ENCODE measurements at regions not wholly inside any gene's neighbourhood (a gene's known extent, or its start where the extent isn't known, plus 50 kb on each side); places are given as distances from the start of the nearest gene placed in this dataset.
"Not testable (repeated sequence)": the region's sequence is repeated elsewhere in the genome, so short reads cannot be mapped to it uniquely, and the experiment has no call there.

- no peak for DNase-seq (ENCODE audit: low spot score)
These were observed 497.1 kb upstream of the ARID1B start for GRCh38 chr6:156280065-156280464.

GRCh38 chr6:156279261-156279969, 497.8 kb upstream of the ARID1B start:
- DNase-seq (ENCODE audit: low spot score) = no peak

DNA sequence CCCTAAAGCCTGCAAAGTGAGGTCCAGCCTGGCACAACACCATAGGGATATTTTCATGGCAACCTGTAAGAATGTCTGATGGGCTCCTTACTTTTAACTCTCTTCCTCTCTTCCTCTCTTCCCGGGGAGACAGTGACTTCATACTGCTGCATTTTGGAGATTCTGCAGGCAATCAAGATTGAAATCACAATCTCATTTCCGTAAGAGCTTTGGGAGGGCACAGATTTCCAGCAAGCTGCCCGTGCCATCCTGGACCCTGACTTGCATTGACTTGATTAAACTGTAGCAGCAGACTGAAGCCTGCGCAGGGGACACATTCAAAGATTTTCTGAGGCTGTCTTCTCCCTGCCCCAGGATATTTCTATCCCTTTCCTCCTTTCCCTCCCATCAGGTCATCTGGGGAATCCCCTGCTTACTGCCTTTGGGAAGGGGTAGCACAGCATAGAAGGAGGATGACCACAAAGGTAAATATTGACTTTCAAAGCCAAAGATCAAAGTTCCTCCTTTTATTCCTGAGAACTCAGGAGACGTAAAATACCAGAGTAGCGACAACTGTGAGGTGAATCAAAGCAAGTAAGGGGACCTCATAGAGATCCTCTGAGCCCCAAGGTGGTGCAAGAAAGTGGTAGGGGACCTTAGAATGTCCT, 504.0 kb upstream of the ARID1B start:
- no peak for DNase-seq (ENCODE audit: low spot score)

GRCh38 chr6:156269751-156270369, 507.3 kb upstream of the ARID1B start:
- DNase-seq (ENCODE audit: low spot score) = no peak

DNA sequence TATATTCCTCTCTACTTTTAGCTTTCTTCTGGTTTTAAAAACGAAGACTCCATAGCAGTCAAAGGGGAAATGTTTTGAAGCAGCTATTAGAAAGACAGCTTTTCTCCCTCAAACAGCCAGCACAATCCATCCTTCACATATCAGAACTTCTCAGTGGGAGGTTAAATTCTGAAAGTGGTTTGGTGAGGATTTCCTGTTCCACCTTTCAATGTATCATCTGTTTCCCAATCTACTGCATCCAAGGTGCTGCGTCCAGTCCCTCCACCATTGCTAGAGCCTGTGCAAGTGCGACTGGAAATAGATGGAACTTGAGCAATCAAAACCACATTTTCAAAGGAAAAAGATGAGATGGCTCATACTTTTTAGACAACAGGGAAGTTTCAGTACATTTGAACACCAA, 508.3 kb upstream of the ARID1B start:
- no peak for DNase-seq (ENCODE audit: low spot score)

DNA sequence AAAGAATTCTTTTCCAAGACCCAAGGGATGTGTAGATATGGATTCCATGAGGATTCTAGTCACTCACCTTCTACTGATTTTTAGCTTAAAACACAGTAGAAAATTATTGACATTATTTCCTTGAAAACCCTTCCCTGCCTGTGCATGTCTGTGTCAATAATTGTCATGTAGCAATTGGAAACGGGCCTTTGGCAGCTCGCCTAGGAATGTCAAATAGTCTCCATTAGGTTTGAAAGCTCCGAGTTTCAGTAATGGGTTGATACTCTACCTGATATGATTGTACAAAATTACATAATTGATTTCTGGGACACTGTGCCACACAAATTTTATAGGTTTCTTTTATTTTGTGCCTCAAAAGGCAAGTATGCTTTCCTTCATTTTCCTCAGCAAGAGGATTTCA, 515.2 kb upstream of the ARID1B start:
- DNase-seq (ENCODE audit: low spot score) = no peak

DNA sequence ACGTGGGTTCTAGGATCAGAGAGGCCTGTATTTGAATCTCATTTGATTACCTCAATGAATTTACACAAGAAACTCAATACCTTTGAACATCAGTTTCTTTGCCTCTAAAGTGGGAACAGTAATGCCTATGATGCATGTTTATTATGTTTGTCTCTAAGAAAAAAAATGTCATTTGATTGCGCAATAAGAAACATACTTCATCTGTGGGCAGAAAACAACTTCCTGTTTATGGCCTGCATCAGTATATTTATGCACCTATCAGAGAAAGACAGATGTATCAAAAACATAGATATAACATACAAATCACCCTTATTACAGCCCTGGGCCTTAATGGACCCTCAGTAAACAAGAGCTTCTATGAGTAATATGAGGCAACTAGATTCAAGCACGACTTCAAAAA, 516.4 kb upstream of the ARID1B start:
- DNase-seq (ENCODE audit: low spot score) = no peak

GRCh38 chr6:156258981-156259380, 518.2 kb upstream of the ARID1B start:
- DNase-seq (ENCODE audit: low spot score) = no peak

DNA sequence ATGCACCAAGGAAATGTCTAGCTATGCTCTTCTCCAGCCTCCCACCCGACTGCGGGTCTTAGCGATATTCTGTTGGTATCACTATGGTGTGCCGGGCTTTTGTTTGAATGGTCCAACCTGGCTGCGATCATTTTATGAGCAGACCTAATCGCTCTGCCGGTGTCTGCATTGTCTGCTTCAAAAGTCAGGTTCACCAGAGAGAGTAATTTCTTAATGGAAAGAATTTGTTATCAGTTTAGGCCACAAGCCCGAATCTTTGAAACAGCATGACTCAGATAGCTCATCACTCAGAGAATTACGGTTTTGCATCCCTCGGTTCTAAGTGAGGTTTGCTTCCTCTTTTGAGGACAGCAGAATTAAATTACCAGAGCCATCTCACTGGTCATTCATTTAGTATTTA, 521.0 kb upstream of the ARID1B start:
- no peak for DNase-seq (ENCODE audit: low spot score)

DNA sequence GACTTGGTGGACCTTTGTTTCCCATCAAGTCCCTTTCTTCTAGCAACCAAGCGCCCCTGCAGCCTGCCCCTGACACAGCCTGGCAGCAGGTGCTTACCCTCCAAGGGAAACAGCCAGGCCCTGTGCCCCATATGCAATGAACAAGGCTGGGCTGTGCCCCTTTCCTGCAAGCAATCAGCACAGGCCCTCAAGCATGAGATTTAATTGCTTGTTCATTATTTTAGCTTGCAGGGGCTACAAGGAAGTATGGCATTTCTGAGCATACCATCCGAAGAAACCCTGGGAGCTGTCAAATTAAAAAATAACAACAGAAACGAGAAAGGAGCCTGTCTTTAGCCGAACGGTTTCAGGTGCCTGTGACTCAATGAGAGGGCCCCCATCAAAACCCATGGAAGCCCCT, 522.9 kb upstream of the ARID1B start:
- no peak for DNase-seq (ENCODE audit: low spot score)

DNA sequence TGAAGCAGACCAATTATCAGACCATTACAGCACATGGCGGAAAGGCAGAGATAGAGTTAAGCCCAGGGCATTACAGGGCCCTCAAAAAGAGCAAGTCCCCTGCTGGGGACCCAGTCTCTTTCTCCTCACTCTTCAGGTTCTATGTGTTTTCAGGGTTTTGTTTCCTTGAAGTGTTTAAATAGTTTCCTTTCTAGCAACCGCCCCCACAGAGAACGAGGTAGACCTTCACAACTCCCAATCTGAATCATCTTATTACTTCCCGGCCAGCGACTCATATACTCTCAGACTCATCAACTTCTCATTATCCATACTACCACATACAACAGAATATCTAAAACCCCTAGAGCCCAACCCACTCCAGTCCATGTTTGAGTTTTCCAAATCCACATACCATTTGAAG, 526.6 kb upstream of the ARID1B start:
- DNase-seq (ENCODE audit: low spot score) = no peak

GRCh38 chr6:156242206-156242605, 535.0 kb upstream of the ARID1B start:
- DNase-seq (ENCODE audit: low spot score) = no peak

DNA sequence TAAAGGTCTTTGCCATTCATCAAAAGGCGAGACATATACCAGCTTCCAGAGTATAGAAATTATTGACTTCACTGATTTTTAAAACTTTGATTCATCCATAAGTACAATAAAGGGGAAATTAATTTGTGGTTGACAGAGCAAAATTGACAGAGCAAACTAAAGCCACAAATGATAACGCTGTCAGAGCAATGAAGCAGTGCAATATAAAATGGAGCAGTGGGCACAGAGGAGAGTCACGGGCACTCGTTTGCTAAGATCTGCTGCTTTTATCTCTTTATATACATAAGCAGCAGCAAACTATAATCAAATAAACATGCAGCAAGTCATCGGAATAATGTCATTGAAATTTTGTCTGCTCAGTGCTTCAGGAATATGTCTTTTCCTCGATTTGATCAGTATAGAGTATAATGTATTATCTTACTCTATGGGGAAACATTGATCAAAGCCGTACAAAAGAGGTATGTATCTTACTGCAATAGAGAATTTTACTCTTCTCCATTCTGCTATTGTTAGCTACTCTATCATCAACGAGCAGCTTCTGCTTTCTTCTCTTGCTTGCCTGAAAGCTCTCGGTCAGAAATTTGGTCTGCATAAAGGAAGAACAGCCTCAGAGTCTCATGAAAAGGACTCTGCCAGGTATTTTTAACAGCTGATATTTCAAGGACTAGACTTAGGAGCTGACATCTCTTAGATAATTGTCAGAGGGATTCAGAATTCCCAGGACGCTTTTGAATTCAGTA, 546.0 kb upstream of the ARID1B start:
- DNase-seq (ENCODE audit: low spot score) = no peak

DNA sequence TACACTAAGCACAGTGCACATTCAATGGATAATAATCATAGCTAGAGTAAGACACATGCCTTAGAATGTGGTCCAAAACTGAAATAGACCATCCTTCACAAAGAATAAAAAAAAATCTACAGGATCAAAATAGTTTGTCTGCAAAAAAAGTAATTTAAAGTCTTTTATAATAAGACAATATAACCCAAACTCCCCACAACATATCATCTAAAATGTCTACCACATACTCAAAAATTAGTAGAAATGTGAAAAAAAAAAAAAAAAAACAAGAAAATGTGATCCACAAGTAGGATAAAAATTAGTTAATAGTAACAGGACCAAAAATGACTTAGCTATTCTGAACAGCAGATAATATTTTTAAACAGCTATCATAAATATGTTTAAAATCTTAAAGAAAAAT, 557.2 kb upstream of the ARID1B start:
- no peak for DNase-seq (ENCODE audit: low spot score)

GRCh38 chr6:156205678-156206077, 571.5 kb upstream of the ARID1B start:
- no peak for DNase-seq (ENCODE audit: low spot score)

DNA sequence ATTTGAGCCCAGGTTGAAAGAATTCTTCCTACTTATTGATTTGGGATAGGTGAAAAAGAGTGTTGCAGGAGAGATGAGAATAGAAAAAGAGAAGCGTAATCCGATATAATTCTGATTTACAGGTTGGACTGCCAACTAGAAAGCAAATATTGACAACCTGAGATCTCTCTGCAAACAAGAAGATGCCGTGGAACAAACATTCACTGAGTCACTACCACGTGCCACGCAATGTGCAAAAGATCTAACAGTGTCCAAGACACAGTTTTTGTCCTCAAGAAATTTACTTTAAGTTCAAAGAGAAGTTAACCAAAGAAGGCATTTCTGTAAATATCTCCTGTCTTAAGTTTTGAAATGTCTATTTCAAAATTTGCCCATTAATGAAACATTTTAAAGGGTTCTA, 578.0 kb upstream of the ARID1B start:
- DNase-seq (ENCODE audit: low spot score) = no peak

DNA sequence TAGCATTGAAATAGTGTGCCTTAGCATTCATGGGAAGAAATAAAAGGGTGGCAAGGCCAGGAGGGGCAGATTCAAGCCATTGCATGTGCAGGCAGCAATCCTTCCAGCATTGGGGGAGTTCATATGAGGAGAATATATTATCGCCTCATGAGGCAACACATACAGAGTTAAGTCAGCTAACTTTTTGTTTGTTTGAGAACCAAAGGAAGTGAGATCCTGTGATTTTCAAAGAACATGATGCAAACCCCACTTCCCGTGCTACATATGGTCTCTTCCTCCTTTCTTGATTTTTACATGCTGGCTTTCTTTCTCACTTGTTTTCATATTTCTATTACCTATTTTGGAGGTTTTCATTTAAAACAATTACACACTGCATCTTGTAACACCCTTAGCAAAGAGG, 579.7 kb upstream of the ARID1B start:
- DNase-seq (ENCODE audit: low spot score) = no peak

GRCh38 chr6:156194981-156195380, 582.2 kb upstream of the ARID1B start:
- DNase-seq (ENCODE audit: low spot score) = no peak

- DNase-seq (ENCODE audit: low spot score) = no peak
These were observed 583.8 kb upstream of the ARID1B start for GRCh38 chr6:156193381-156193780.

- no peak for DNase-seq (ENCODE audit: low spot score)
These were observed 585.3 kb upstream of the ARID1B start for GRCh38 chr6:156191895-156192294.

GRCh38 chr6:156191390-156191789, 585.8 kb upstream of the ARID1B start:
- not testable (repeated sequence) for DNase-seq (ENCODE audit: low spot score)

DNA sequence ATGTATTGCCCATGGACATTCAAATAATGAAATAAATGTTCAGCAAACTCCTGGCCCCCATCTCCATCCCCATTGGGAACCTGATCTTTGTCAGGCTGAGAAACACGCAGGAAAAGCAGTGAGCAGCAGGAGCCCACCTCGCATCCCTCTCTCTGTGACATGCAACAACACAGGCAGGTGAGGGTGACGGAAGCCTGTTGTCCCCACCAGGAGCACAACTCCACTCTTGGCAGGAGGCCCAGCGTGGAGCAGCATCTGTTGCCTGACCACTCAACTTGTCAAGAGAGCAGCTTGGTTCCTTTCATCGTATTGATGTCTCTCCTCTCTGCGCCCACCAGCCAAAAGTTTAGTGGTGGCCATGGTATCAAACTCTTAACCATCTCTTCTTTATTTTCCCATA, 586.9 kb upstream of the ARID1B start:
- DNase-seq (ENCODE audit: low spot score) = no peak

GRCh38 chr6:156189714-156190113, 587.5 kb upstream of the ARID1B start:
- no peak for DNase-seq (ENCODE audit: low spot score)

Data from hematopoietic multipotent progenitor cell treated with erythropoietin and hydrocortisone succinate and interleukin-3 and kit ligand, for 15 days (in vitro differentiated cells).